Lung microvascular endothelial cell (primary cell): ENCODE measurements at regions not wholly inside any gene's neighbourhood (a gene's known extent, or its start where the extent isn't known, plus 50 kb on each side); places are given as distances from the start of the nearest gene placed in this dataset.
"Not testable (repeated sequence)": the region's sequence is repeated elsewhere in the genome, so short reads cannot be mapped to it uniquely, and the experiment has no call there.

Experiments
- DNase-seq, 2 donors: peaks; one replicate each; pipeline versions ENCODE4 v3.0.0 to v3.0.0-alpha.2; 2010; ENCODE audit warnings: low read depth in 2 of 2

- not testable (repeated sequence) for DNase-seq
Observed at GRCh38 chr16:88265286-88265938, 117.3 kb upstream of the ZNF469 start.

GRCh38 chr16:88266036-88266435 lies 116.7 kb upstream of the ZNF469 start:
- not testable (repeated sequence) for DNase-seq

GRCh38 chr16:88266935-88267551 lies 115.7 kb upstream of the ZNF469 start:
- not testable (repeated sequence) for DNase-seq

- DNase-seq, result not testable (repeated sequence)
Observed at GRCh38 chr16:88268186-88268970, 114.4 kb upstream of the ZNF469 start.

- DNase-seq, result not testable (repeated sequence)
Observed at GRCh38 chr16:88270171-88270790, 112.5 kb upstream of the ZNF469 start.

- DNase-seq, result not testable (repeated sequence)
Observed at GRCh38 chr16:88271296-88271695, 111.5 kb upstream of the ZNF469 start.

GRCh38 chr16:88271776-88272175 lies 111.0 kb upstream of the ZNF469 start:
- not testable (repeated sequence) for DNase-seq

- DNase-seq, result not testable (repeated sequence)
Observed at GRCh38 chr16:88272437-88272836, 110.3 kb upstream of the ZNF469 start.

- DNase-seq, result not testable (repeated sequence)
Observed at GRCh38 chr16:88274126-88274750, 108.5 kb upstream of the ZNF469 start.

GRCh38 chr16:88274847-88275246 lies 107.9 kb upstream of the ZNF469 start:
- no peak for DNase-seq

GRCh38 chr16:88275336-88276122 lies 107.2 kb upstream of the ZNF469 start:
- DNase-seq, result not testable (repeated sequence)

GRCh38 chr16:88276123-88276588 lies 106.6 kb upstream of the ZNF469 start:
- DNase-seq, result not testable (repeated sequence)

- no peak for DNase-seq
Observed at GRCh38 chr16:88276591-88276990, 106.2 kb upstream of the ZNF469 start.

- no peak for DNase-seq
Observed at GRCh38 chr16:88279998-88280397, 102.8 kb upstream of the ZNF469 start.

- DNase-seq, result no peak
Observed at GRCh38 chr16:88281858-88282563, 100.7 kb upstream of the ZNF469 start.

GRCh38 chr16:88282564-88283395 lies 100.0 kb upstream of the ZNF469 start:
- DNase-seq, result no peak

- no peak for DNase-seq
Observed at GRCh38 chr16:88283596-88283995, 99.2 kb upstream of the ZNF469 start.

GRCh38 chr16:88284101-88284500 lies 98.7 kb upstream of the ZNF469 start:
- DNase-seq, result no peak
